ENCODE measurements at regions not wholly inside any gene's neighbourhood (a gene's known extent, or its start where the extent isn't known, plus 50 kb on each side); places are given as distances from the start of the nearest gene placed in this dataset.

DNA sequence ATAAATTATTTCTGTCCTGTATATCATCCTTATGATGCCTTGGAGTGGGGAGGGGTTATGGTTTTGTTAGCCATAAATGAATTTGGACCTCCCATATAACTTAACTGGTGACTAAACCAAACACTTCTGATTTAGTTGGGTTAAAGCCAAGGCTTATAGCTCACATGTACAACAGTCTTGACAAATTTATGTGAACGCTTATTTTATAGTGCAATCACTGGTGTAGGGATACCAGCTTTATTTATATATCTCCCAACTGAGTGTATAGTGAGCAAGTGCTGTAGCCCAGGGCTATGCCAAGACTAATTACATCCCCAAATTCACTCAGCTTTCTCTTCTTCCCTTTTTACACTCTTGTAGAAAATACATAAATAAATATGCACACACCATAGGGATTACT lies 956.2 kb downstream of the SORCS3 start:
- TF ChIP-seq, protein P1, sequence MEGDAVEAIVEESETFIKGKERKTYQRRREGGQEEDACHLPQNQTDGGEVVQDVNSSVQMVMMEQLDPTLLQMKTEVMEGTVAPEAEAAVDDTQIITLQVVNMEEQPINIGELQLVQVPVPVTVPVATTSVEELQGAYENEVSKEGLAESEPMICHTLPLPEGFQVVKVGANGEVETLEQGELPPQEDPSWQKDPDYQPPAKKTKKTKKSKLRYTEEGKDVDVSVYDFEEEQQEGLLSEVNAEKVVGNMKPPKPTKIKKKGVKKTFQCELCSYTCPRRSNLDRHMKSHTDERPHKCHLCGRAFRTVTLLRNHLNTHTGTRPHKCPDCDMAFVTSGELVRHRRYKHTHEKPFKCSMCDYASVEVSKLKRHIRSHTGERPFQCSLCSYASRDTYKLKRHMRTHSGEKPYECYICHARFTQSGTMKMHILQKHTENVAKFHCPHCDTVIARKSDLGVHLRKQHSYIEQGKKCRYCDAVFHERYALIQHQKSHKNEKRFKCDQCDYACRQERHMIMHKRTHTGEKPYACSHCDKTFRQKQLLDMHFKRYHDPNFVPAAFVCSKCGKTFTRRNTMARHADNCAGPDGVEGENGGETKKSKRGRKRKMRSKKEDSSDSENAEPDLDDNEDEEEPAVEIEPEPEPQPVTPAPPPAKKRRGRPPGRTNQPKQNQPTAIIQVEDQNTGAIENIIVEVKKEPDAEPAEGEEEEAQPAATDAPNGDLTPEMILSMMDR (IDR thresholded peaks at IDR 0.05) = no peak
- TF ChIP-seq POLR2A (IDR thresholded peaks at IDR 0.05) = no peak

Measured in lower leg skin (tissue), 3 donors.